ENCODE measurements at regions not wholly inside any gene's neighbourhood (a gene's known extent, or its start where the extent isn't known, plus 50 kb on each side); places are given as distances from the start of the nearest gene placed in this dataset.

DNA sequence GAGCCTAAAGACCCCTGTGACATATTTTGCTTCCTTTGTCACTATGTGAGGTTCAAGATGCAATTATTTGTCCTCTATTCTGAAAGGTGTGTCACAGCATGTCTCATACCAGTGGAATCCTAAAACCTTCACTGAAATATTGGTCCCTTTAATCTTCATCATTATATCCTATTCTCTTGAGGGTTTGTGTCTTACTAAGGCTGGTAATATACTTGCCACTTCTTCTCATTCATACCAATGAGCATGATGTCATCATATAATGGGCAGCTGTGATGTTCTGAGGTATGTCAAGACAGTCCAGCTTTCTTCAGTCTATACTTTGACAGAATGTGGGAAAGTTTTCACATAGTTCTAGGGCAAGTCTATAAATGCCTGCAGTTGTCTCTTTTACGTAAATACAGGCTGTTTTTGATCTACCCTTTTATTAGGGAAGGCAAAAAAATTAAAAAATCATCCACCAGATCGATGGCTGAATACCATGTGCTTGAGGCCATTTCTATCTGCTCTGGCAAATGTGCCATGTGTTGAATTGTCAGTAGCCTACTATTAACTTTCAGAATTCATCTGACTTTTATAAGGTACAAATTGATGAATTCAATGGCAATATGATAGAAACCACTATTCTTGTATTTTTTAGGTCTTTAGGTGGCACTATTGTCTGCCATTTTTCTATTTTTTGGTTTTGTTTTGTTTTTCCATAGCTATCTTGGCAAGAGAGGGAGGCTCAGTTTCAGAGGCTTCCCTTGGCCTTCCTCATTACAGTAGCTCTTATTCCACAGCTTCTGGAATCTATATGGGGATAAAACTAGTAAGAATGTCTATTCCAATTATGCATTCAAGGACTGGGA, 209.0 kb downstream of the PPARGC1A start:
- in situ Hi-C loops (cut with HindIII; ENCODE audit: low pct_unique_long_range_greater_than_20kb, low sequenced_read_pairs): no loop called here
- no peak overlapping the region for H3K27ac ChIP-seq (ENCODE audit: low read length)
- ChIA-PET CTCF (no interaction called here), POLR2A (no interaction called here)
- BruUV-seq (replicated peaks): no TSS peak
- H3K27me3 ChIP-seq (ENCODE audit: control insufficient read depth, insufficient read depth, low read length): no peaks in the 10 kb centered on the region
- TF ChIP-seq, protein P1, sequence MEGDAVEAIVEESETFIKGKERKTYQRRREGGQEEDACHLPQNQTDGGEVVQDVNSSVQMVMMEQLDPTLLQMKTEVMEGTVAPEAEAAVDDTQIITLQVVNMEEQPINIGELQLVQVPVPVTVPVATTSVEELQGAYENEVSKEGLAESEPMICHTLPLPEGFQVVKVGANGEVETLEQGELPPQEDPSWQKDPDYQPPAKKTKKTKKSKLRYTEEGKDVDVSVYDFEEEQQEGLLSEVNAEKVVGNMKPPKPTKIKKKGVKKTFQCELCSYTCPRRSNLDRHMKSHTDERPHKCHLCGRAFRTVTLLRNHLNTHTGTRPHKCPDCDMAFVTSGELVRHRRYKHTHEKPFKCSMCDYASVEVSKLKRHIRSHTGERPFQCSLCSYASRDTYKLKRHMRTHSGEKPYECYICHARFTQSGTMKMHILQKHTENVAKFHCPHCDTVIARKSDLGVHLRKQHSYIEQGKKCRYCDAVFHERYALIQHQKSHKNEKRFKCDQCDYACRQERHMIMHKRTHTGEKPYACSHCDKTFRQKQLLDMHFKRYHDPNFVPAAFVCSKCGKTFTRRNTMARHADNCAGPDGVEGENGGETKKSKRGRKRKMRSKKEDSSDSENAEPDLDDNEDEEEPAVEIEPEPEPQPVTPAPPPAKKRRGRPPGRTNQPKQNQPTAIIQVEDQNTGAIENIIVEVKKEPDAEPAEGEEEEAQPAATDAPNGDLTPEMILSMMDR (IDR thresholded peaks at IDR 0.05): no peak
- TF ChIP-seq, protein P2, sequence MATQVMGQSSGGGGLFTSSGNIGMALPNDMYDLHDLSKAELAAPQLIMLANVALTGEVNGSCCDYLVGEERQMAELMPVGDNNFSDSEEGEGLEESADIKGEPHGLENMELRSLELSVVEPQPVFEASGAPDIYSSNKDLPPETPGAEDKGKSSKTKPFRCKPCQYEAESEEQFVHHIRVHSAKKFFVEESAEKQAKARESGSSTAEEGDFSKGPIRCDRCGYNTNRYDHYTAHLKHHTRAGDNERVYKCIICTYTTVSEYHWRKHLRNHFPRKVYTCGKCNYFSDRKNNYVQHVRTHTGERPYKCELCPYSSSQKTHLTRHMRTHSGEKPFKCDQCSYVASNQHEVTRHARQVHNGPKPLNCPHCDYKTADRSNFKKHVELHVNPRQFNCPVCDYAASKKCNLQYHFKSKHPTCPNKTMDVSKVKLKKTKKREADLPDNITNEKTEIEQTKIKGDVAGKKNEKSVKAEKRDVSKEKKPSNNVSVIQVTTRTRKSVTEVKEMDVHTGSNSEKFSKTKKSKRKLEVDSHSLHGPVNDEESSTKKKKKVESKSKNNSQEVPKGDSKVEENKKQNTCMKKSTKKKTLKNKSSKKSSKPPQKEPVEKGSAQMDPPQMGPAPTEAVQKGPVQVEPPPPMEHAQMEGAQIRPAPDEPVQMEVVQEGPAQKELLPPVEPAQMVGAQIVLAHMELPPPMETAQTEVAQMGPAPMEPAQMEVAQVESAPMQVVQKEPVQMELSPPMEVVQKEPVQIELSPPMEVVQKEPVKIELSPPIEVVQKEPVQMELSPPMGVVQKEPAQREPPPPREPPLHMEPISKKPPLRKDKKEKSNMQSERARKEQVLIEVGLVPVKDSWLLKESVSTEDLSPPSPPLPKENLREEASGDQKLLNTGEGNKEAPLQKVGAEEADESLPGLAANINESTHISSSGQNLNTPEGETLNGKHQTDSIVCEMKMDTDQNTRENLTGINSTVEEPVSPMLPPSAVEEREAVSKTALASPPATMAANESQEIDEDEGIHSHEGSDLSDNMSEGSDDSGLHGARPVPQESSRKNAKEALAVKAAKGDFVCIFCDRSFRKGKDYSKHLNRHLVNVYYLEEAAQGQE (IDR thresholded peaks at IDR 0.05; ENCODE audit: insufficient read depth in 1 of 2, low read depth in 2 of 2, low read length in 1 of 2): no peak
- no peak for TF ChIP-seq TCF7L2 (IDR thresholded peaks at IDR 0.05; ENCODE audit: low read depth, low read length)
- TF ChIP-seq POLR2AphosphoS5 (IDR thresholded peaks at IDR 0.05; ENCODE audit: low read depth, low read length): no peak
- TF ChIP-seq SIN3A (IDR thresholded peaks at IDR 0.05; ENCODE audit: borderline replicate concordance, insufficient read depth, low read depth, low read length): no peak
- intact Hi-C loops (cut with micrococcal nuclease; ENCODE audit: unreplicated experiment): no loop called here
- no peaks in the 10 kb centered on the region for H3K36me3 ChIP-seq (ENCODE audit: control insufficient read depth, insufficient read depth, low read length)
- no peaks in the 10 kb centered on the region for H3K4me1 ChIP-seq (ENCODE audit: control insufficient read depth, insufficient read depth, low read length)
- H3K4me3 ChIP-seq (ENCODE audit: low read depth in 2 of 2, low read length in 2 of 2): no peak overlapping the region
- ATAC-seq: no peak
- no peaks in the 10 kb centered on the region for H3K9me3 ChIP-seq (ENCODE audit: control insufficient read depth, insufficient read depth, low read depth, low read length)
- DNase-seq (ENCODE audit: low read depth, low spot score): no peak

DNA sequence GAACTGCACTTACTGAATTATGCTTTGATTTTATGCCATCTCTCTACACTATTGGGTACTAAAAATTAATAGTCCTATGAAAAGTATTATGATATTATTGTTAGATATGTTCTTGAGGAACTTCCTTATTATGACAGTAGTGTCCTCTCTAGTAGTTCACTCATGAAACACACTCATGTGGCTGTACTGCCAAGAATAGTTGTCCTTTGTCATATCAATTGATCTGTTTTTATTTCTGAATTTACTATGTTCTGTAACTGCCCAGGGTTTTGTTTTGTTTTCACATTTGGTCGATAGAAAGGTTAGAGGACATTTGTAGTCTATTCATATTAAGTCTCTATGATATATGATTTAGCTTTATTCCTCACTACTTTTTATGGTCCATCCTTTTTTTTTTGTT, 215.2 kb downstream of the PPARGC1A start:
- H3K27me3 ChIP-seq (ENCODE audit: control insufficient read depth, insufficient read depth, low read length): no peaks in the 10 kb centered on the region
- ChIA-PET POLR2A (no interaction called here), CTCF (no interaction called here)
- H3K27ac ChIP-seq (ENCODE audit: low read length): no peak overlapping the region
- DNase-seq (ENCODE audit: low read depth, low spot score) (no peak), ATAC-seq (no peak)
- H3K36me3 ChIP-seq (ENCODE audit: control insufficient read depth, insufficient read depth, low read length): no peaks in the 10 kb centered on the region
- H3K4me1 ChIP-seq (ENCODE audit: control insufficient read depth, insufficient read depth, low read length): no peaks in the 10 kb centered on the region
- no peak overlapping the region for H3K4me3 ChIP-seq (ENCODE audit: low read depth in 2 of 2, low read length in 2 of 2)
- no TSS peak for BruUV-seq (replicated peaks)
- in situ Hi-C loops (cut with HindIII; ENCODE audit: low pct_unique_long_range_greater_than_20kb, low sequenced_read_pairs): no loop called here
- no peaks in the 10 kb centered on the region for H3K9me3 ChIP-seq (ENCODE audit: control insufficient read depth, insufficient read depth, low read depth, low read length)
- TF ChIP-seq TCF7L2 (IDR thresholded peaks at IDR 0.05; ENCODE audit: low read depth, low read length) (no peak), POLR2AphosphoS5 (IDR thresholded peaks at IDR 0.05; ENCODE audit: low read depth, low read length) (no peak), SIN3A (IDR thresholded peaks at IDR 0.05; ENCODE audit: borderline replicate concordance, insufficient read depth, low read depth, low read length) (no peak)
- TF ChIP-seq, protein P1 (IDR thresholded peaks at IDR 0.05): no peak
- TF ChIP-seq, protein P2 (IDR thresholded peaks at IDR 0.05; ENCODE audit: insufficient read depth in 1 of 2, low read depth in 2 of 2, low read length in 1 of 2): no peak
- intact Hi-C loops (cut with micrococcal nuclease; ENCODE audit: unreplicated experiment): no loop called here
